Retina (tissue), 1 donor: ENCODE measurements at regions not wholly inside any gene's neighbourhood (a gene's known extent, or its start where the extent isn't known, plus 50 kb on each side); places are given as distances from the start of the nearest gene placed in this dataset.
"Not testable (repeated sequence)": the region's sequence is repeated elsewhere in the genome, so short reads cannot be mapped to it uniquely, and the experiment has no call there.

Experiments used
- DNase-seq: peaks from one replicate; pipeline ENCODE4 v3.0.0-alpha.2; 2016

DNA sequence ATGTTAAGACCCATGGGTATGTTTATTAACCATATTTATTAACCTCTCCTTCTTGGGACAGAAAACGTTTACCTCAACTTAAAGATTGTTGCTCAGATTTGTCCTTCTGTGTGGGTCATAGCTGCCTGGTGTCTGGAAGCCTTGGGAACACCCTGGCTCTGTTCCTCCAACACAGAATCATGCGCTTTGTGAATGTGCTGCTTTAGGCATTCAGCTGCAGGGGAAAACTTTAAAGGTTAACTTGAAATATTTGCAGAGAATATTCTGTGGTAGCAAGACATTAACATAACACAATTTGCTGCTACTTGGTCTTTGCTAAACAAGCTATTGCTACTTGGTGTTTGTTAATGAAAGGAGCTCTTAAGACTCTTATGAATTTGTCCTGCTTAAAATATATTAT lies 50.5 kb upstream of the THOC3 start:
- DNase-seq = not testable (repeated sequence)

DNA sequence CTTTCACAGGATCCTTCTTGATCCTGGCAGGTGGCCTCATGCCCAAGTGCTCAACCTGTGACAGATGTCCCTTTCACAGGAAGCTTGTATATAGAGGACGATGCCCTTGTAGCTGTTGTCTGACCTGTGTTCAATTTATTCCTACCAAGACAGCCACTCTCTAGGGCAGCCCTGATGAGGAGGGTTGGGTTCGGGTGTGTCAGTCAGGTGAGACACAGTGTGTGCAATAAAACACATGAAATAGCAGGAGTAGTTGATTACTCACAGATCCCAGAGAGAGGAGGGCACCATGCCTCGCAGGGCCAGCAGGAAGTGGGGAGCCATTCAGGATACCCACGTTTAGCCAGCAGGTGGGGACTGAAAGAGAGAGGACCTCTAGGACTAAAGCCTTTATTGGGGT lies 52.7 kb upstream of the THOC3 start:
- DNase-seq = not testable (repeated sequence)

DNA sequence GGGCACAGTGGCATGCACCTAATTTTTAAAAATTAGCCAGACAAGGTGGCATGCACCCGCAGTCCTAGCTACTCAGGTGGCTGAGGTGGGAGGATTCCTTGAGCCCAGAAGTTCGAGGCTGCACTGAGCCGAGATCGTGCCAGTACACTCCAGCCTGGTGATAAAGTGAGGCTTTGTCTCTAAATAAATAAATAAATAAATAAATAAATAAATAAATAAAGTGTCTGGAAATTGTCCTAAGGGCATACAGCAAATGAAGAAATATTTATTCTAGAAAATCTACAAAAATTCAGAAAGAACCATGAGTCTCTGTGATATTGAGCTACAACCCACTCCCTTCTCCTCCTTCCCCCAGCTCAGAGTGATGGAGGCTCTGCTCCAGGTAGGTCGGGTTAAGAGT lies 55.4 kb upstream of the THOC3 start:
- DNase-seq = not testable (repeated sequence)

DNA sequence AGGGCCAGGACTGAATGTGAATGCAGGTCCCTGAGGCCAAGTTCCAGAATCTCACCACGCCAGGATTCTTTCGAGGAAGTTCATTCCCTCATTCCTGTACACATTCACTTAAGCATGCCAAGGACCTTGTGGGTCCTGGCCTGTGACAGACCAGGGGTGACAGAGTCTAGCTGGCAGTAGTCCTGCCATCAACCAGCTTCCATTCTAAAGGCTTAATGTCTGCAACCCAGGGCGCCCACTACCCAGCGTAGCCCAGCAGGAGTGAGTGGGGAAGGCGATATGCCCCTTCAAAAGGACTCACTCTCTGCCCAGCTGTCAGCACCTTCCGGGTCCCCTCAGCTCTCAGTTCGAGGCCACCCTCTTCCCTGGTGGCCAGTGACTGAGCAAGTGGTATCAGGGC lies 61.3 kb upstream of the THOC3 start:
- DNase-seq = not testable (repeated sequence)

DNA sequence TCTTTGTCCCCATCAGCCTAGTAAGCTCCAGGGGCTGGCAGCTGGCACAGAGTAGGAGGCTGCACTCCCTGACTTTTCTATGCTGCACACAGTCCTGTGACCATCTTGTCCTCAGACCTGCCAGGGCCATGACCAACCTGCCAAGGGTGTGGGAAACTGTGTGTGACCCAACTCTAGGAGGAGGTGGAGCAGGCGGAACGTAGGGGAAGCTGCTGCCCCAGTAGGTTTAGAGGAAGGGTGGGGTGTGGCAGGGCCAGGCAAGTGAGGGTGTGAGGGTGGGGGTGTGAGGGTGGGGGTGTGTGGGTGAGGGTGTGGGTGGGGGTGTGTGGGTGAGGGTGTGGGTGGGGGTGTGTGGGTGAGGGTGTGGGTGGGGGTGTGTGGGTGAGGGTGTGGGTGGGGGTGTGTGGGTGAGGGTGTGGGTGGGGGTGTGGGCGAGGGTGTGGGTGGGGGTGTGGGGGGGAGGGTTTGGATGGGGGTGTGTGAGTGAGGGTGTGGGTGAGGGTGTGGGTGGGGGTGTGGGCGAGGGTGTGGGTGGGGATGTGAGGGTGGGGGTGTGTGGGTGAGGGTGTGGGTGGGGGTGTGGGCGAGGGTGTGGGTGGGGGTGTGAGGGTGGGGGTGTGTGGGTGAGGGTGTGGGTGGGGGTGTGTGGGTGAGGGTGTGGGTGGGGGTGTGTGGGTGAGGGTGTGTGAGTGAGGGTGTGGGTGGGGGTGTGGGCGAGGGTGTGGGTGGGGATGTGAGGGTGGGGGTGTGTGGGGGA lies 62.4 kb upstream of the THOC3 start:
- not testable (repeated sequence) for DNase-seq

DNA sequence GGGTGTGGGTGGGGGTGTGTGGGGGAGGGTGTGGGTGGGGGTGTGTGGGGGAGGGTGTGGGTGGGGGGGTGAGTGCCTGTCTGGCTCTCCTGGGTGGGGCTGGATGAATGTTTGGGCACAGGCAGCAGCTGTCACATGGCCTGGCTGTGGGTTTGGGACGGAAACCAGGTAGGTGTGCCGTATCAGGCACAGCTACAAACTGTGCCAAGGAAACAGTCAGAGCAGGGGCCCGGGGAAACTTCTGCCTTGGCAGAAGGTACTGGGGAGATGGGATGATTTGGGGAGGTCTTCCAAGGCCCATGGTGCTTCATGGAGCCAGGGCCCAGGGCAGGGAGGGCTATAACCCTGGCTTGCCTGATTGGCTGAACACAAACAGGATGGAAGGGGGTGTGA lies 63.0 kb upstream of the THOC3 start:
- DNase-seq = not testable (repeated sequence)

DNA sequence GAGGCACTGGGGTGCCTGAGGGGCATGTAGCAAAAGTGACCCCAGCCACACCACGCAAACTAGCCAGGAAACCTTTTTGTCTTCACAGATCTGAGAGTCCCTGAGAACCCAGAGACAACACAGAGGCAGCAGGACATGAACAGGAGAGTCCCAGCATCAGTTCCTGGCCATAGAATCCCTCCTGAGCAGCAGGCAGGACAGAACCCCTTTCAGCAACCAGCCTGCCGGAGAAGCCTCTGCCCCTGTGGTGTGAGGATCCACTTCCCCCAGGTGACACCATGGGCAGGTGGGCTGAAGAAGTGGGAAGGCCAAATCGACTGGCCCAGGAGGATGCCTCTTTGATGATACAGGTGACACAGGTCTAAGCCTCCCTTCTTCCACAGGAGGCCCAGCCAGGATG lies 65.1 kb upstream of the THOC3 start:
- not testable (repeated sequence) for DNase-seq

DNA sequence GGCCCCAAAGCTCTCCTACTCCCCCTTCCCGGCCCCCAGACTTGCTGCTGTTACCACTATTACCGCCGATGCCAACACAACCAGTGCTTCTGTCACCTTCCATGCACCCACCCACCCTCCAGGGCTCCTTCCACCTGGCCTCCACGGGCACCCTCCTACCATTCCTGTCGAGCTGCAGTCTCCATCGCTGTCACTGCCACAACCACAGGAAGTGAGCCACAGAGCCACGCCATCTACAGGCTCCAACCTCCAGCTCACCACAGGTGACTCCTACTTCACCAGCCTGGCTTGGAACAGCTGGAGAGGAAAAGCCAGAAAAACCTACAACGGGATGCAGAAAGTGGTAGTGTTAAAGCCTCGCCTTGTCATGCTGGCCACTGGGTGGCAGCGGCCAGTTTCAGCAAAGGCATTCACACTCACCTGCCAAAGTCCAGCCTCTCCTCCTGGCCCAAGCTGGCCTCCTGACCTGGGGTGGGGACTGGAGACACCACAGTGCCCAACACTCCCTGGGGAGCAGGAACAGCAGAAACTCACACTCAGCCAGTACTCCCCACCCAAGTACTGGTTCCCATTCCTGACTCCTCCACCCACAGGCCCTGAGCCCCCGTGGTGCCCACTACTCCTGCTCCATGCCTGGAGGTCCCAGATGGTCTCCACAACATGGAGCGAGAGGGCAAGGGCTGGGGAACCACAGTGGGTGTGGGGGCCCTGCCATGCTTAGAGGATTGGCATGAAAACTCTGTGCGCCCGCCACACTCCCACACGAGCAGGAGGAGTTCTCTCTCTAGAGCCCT lies 66.5 kb upstream of the THOC3 start:
- not testable (repeated sequence) for DNase-seq

DNA sequence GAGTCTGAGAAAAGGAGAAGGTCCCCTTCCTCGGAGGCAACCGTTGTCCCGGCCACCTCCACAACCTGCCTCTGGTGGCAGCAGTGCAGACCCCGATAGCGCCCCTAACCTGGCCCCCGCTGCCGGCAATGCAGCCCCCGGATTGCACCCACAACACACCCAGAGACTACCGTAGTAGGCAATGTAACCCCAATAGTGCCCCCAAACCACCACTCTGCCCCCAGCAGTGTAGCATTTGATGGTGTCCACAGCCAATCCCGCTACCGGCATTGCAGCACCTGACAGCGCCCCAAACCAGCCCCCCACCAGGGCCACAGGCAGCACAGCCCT lies 67.1 kb upstream of the THOC3 start:
- not testable (repeated sequence) for DNase-seq

DNA sequence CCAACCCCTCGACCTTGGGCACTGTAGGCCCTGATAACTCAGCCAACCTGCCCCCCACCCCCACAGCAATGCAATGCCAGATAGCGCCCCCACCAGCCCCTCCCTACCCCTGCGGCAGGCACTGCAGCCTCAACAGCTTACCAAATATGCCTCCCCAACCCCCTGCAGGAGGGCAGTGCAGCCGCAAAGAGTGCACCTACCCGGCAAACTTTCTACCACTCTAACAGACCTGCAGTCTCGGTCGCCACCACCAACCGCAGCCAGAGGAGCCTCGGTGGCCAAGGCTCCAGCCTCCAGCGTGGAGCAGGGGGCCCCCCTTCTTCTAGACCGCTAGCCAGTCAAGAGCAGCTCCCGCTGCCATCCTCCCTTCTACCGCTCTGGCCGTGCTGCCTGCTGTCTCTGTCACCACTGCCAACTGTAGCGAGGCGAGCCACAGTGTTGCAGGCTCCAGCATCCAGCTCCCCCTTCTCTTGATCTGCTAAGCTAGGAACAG lies 67.7 kb upstream of the THOC3 start:
- not testable (repeated sequence) for DNase-seq

DNA sequence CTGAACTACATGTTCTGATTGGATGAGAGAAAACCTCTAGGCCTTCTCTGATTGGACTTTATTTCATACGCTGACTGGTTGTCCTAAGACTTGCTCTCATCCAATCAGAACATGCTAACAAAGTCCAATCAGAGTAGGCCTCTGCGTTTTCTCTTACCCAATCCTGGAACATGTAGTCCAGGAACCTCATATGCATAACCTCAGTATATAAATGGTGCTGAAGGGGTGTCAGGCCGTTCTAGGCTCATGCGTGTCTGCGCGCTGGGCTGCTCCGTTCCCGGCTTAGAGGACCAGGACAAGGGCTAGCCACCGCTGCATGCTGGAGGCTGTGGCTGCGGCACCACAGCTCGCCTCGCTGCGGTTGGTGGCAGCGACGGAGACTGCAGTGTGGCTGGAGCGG lies 68.3 kb upstream of the THOC3 start:
- DNase-seq = not testable (repeated sequence)

DNA sequence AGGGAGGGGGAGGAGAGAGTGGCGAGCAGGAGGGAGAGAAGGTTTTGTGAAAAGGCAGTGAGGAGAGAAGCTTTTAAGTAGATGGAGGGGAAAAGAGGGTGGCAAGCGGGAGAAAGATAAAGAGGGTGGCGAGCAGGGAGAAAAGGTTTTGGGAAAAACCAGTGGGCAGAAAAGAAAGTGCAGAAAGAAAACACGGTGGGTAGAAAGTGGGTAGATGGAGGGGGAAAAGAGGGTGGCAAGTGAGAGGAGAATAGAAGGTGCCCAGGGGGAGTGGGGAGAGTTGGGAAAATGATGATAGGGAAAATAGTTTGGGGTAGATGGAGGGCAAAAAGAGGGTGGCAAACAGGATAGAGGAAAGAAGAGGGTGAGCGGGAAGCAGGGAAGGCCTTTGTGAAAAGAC lies 69.1 kb upstream of the THOC3 start:
- not testable (repeated sequence) for DNase-seq

DNA sequence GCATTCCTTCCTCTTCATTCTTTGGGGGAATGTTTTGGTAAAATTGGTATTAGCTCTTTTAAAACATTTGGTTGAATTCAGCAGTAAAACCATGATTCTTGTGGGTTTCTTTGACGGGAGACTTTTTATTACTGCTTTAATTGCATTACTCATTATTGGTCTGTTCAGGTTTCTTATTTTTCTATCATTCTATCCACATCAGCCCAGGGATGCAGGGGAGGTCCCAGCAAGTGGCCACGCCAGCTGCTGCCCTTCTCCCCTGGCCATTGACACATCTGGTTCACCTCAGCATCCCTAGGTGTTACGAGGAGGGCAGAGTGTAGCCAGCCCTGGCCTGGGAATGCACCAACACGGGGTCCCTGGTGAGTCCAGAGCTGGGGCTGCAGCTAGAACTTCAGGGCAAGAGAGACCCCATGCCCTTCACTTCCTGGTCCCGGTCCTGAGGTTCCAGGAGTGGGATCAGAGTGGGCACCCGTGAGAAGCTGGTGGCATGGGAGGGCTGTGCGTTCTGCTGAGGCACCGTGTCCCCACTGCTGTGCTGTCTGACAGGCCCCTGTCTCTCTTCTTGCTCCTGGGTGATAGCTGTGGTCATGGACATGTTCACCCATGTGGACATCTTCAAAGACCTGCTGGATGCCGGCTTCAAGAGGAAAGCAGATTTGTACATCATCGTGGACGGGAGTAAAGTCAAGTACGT lies 72.1 kb upstream of the THOC3 start:
- DNase-seq = not testable (repeated sequence)

DNA sequence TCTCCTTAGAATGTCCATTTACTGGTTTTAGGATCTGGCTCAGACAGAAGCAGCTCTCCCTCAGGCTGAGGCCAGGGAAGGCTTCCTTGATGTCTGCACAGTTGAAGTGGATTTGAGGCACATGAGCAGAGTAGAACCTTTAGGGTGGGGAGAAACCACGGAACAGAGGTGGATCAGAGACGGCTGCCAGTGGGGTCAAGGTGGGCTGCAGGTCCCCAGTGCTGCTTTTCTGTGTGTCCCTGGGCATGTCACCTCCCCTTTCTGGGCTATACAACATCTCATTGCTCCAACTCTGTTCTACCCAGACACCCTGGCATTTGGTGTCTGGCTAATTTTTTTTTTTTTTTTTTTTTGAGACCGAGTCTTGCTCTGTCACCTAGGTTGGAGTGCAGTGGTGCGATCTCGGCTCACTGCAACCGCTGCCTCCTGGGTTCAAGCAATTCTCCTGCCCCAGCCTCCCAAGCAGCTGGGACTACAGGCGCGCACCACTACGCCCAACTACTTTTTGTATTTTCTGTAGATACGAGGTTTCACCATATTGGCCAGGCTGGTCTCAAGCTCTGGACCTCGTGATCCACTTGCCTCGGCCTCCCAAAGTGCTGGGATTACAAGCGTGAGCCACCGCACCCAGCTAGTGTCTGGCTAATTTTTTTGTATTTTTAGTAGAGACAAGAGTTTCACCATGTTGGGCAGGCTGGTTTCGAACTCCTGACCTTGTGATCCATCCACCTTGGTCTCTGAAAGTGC lies 73.3 kb upstream of the THOC3 start:
- DNase-seq = not testable (repeated sequence)

DNA sequence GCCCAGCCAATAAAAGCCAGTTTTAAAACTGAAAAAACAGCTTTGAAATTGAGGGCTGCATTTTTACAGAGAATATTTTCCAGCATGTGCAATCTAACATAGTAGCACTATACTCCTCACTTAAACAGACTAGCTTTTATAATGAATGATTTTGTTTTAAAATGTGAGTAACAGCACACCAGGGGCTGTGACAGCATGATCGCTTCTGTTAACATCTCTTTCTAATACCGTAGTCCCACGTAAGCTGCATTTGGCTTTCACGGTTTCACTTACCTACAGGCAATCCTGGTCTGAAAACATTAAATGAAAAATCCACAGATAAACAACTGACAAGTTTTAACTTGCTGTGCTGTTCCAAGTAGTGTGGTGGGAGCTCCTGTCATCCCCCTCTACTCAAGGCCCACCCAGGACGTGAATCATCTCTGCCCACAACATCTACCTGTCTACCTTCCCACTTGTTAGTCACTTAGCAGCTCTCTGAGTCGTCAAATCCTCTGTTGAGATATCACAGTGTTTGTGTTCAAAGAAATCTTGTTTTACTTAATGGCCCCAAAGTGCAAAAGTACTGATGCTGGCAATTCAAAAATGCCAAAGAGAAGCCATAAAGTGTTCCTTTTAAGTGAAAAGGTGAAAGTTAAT lies 74.0 kb upstream of the THOC3 start:
- DNase-seq = not testable (repeated sequence)

DNA sequence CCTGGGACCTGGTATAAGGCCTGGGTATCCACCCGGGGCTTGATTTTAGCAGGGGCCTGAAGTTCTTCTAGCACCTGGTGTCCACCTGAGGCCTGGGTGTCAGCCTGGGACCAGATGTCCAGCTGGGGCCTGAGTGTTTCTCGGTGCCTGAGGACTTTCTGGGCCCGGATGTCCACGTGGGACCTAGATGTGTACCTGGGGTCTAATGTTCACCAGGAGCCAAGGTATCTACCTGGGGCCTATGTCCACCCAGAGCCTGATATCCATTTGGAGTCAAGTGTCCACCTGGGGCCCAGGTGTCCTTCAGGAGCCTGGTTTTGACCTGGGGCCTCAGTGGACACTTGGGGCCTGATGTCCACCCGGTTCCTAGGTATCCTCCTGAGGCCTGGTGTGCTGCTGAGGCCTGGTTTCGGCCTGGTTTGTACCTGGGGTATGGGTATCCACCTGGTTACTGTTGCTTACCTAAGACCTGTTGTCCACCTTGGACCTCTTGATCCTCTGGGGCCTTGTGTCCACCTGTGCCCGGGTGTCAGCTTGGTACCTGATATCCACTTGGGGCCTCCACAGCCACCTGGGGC lies 75.2 kb upstream of the THOC3 start:
- not testable (repeated sequence) for DNase-seq

DNA sequence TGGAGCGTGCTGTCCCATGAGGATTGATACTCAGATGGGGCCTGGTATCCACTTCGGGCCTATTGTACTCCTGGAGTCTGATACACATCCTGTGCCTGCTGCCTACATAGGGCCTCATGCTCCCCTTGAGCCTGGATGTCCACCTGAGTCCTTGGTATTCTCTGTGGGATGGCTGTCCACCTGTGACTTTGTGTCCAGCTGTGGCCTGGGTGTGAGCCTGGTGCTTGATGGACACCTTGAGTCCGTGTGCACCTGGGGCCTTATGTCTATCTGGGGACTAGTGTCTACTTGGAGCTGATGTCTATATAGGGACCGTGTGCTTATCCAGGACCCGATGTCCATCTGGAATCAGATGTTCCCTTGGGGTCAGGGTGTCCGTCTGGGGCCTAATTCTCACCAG lies 75.9 kb upstream of the THOC3 start:
- not testable (repeated sequence) for DNase-seq

DNA sequence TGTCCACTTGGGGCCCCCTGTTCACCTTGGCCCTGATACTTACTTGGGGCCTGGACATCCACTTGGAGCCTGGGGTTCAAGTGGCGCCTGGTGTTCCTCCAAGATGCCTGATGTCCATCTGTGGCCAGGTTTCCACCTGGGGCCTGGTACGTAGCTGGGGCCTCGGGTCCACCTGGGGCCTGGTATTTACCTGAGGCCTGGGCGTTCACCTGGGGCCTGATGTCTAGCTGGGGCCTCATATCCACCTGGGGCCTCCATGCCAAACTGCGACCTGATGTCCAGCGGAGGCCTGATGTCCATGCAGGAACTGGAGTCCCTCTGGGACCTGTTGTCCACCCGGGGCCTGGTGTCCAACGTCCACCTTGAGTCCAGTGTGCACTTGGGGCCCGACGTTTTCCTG lies 76.3 kb upstream of the THOC3 start:
- DNase-seq = not testable (repeated sequence)

DNA sequence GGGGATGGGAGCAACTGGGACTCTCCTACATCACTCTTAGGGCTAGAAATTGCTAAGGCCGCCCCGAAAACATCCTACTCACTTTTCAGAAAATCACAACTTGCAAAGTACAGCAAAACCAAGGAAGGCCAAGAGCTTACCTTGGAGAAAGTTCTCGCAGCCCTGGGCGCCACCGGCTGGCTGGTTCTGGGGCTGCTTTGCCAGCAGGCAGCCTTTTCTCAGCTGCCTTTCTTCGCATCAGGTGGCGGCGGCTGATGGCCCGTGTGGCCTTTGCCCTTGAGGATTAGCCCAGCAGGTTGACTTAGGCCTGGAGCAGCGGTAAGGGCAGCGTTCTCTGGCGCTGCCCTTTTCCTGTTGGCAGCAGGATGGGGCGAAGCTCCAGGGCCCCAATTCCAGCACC lies 77.3 kb upstream of the THOC3 start:
- not testable (repeated sequence) for DNase-seq

DNA sequence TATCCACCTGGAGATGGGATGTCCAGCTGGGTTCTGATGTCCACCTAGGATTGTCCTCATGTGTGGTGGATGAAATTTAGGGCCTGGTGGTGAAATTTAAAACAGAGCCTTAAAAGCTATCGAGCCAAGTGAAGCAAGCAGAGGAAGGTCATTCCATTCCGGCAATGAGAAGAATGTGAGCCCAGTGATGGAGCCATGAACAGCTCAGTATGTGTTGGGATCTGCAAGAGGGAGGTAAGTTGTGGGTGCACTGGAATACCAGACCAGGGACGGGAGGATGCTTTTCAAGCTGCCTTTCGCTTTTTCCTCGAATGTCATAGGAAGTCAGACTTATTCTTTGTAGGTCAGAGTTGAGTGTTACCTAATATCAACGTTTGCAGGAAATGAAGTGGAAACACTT lies 80.6 kb upstream of the THOC3 start:
- DNase-seq = not testable (repeated sequence)

DNA sequence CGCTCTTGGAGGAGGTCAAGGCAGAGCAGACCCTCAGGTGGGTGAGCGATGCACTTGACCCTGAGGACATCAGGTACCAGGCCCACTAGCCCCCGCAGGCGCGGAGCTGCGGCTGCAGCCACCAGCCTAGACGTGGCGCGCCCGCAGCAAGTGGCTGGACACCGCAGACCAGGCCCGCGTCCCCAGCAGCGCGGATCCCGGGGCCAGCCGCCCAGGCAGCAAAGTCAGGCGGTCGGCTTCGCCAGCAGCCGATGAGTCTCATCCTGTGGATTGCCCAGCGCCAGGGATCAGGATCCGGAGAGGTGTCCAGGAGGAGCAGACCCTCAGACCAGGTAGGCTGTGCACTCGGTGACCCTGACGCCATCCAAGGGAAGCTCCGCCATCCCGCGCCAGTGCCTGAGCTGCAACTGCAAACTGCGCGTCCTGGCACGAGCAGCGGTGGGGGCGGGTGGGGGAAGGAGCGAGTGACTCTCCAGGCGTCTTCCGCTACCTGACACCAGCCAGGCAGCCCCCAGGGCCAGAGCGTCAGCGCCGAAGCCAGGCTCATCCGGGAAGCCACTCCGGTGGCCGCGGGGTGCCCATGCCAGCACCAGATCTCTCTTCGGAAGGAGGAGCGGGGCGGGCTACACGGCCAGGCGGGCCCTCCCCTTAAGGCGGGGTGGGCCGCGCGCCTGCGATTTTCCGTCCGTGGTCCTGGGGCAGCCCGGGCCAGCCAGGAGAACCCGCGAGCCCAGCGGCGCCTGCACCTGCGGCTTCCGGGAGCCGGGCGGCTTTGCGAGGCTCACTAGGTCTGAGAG lies 92.6 kb upstream of the THOC3 start:
- not testable (repeated sequence) for DNase-seq
